Immature natural killer cell (primary cell): ENCODE measurements at regions not wholly inside any gene's neighbourhood (a gene's known extent, or its start where the extent isn't known, plus 50 kb on each side); places are given as distances from the start of the nearest gene placed in this dataset.

ENCODE experiments used
- DNase-seq, 3 donors: peaks; one replicate each; pipeline ENCODE4 v3.0.0; 2022; ENCODE audit warnings: mixed read lengths in 1 of 3
- H3K27ac Mint-ChIP-seq, 6 donors: one replicate each; pipeline ENCODE4 v1.8.0; 2020; ENCODE audit warnings: mixed read lengths in 6 of 6, mild to moderate bottlenecking in 5 of 6, inconsistent platforms in 4 of 6, moderate library complexity in 3 of 6
- H3K27me3 Mint-ChIP-seq, 3 donors: one replicate each; pipeline ENCODE4 v1.8.0; 2020 to 2021; ENCODE audit warnings: low read depth in 3 of 3, mild to moderate bottlenecking in 3 of 3, mixed read lengths in 3 of 3, moderate library complexity in 3 of 3, inconsistent platforms in 1 of 3
- H3K36me3 Mint-ChIP-seq, 3 donors: one replicate each; pipeline ENCODE4 v1.8.0; 2020; ENCODE audit warnings: mixed read lengths in 3 of 3, inconsistent platforms in 2 of 3, mild to moderate bottlenecking in 2 of 3
- H3K4me1 Mint-ChIP-seq, 2 donors: one replicate each; pipeline ENCODE4 v1.8.0; 2020; ENCODE audit warnings: inconsistent platforms in 2 of 2, mild to moderate bottlenecking in 2 of 2, mixed read lengths in 2 of 2, moderate library complexity in 1 of 2
- H3K4me3 Mint-ChIP-seq, 5 donors: one replicate each; pipeline ENCODE4 v1.8.0; 2020; ENCODE audit warnings: mild to moderate bottlenecking in 5 of 5, mixed read lengths in 5 of 5, inconsistent platforms in 3 of 5, moderate library complexity in 3 of 5
- H3K9me3 Mint-ChIP-seq, 6 donors: one replicate each; pipeline ENCODE4 v1.8.0; 2020; ENCODE audit warnings: mild to moderate bottlenecking in 6 of 6, mixed read lengths in 6 of 6, inconsistent platforms in 4 of 6, moderate library complexity in 3 of 6

- H3K4me3 Mint-ChIP-seq = no peak overlapping the region
- H3K4me1 Mint-ChIP-seq = no peaks in the 10 kb centered on the region
- H3K27me3 Mint-ChIP-seq = peaks cover 0 to 3% (median 0%) of the 10 kb centered on the region in 3 donors
- no peak overlapping the region for H3K27ac Mint-ChIP-seq
- no peaks in the 10 kb centered on the region for H3K36me3 Mint-ChIP-seq
- peaks cover 13 to 42% (median 24%) of the 10 kb centered on the region in 6 donors for H3K9me3 Mint-ChIP-seq
- no peak for DNase-seq
These were observed 218.5 kb upstream of the CDH12 start for GRCh38 chr5:23071682-23072081.

GRCh38 chr5:23064710-23065109, 211.6 kb upstream of the CDH12 start:
- Mint-ChIP-seq H3K4me1 (no peaks in the 10 kb centered on the region), H3K4me3 (no peak overlapping the region), H3K27me3 (peaks cover 0 to 2% (median 0%) of the 10 kb centered on the region in 3 donors), H3K36me3 (no peaks in the 10 kb centered on the region), H3K27ac (no peak overlapping the region), H3K9me3 (peaks cover 9 to 49% (median 28%) of the 10 kb centered on the region in 6 donors)
- no peak for DNase-seq

GRCh38 chr5:23053846-23054245, 200.7 kb upstream of the CDH12 start:
- peaks cover 0 to 1% (median 0%) of the 10 kb centered on the region in 3 donors for H3K27me3 Mint-ChIP-seq
- H3K4me3 Mint-ChIP-seq = no peak overlapping the region
- DNase-seq = no peak
- peaks cover 0 to 7% (median 0%) of the 10 kb centered on the region in 3 donors for H3K36me3 Mint-ChIP-seq
- H3K9me3 Mint-ChIP-seq = peaks cover 7 to 42% (median 18%) of the 10 kb centered on the region in 6 donors
- H3K27ac Mint-ChIP-seq = no peak overlapping the region
- H3K4me1 Mint-ChIP-seq = no peaks in the 10 kb centered on the region

GRCh38 chr5:23042226-23042625, 189.1 kb upstream of the CDH12 start:
- Mint-ChIP-seq H3K27me3 (peaks cover 0 to 2% (median 0%) of the 10 kb centered on the region in 3 donors), H3K4me3 (no peak overlapping the region), H3K27ac (no peak overlapping the region), H3K9me3 (peaks cover 3 to 52% (median 17%) of the 10 kb centered on the region in 6 donors), H3K4me1 (no peaks in the 10 kb centered on the region), H3K36me3 (no peaks in the 10 kb centered on the region)
- DNase-seq = no peak

- Mint-ChIP-seq H3K4me3 (no peak overlapping the region), H3K27me3 (peaks cover 0 to 2% (median 0%) of the 10 kb centered on the region in 3 donors), H3K27ac (no peak overlapping the region)
These were observed 182.5 kb upstream of the CDH12 start for GRCh38 chr5:23035555-23036090.

GRCh38 chr5:23033864-23034263, 180.7 kb upstream of the CDH12 start:
- H3K4me3 Mint-ChIP-seq = no peak overlapping the region
- no peaks in the 10 kb centered on the region for H3K27me3 Mint-ChIP-seq
- H3K36me3 Mint-ChIP-seq = peaks cover 0 to 4% (median 3%) of the 10 kb centered on the region in 3 donors
- H3K4me1 Mint-ChIP-seq = no peaks in the 10 kb centered on the region
- no peak for DNase-seq
- peaks cover 5 to 35% (median 15%) of the 10 kb centered on the region in 6 donors for H3K9me3 Mint-ChIP-seq
- H3K27ac Mint-ChIP-seq = no peak overlapping the region

More at GRCh38 chr5:23035555-23036090, 182.5 kb upstream of the CDH12 start:
- H3K4me1 Mint-ChIP-seq = no peaks in the 10 kb centered on the region
- H3K9me3 Mint-ChIP-seq = peaks cover 5 to 42% (median 17%) of the 10 kb centered on the region in 6 donors
- no peak for DNase-seq
- H3K36me3 Mint-ChIP-seq = peaks cover 0 to 4% (median 3%) of the 10 kb centered on the region in 3 donors

GRCh38 chr5:23029290-23029689, 176.1 kb upstream of the CDH12 start:
- Mint-ChIP-seq H3K27ac (no peak overlapping the region), H3K9me3 (peaks cover 4 to 31% (median 13%) of the 10 kb centered on the region in 6 donors), H3K36me3 (peaks cover 0 to 4% (median 0%) of the 10 kb centered on the region in 3 donors), H3K27me3 (no peaks in the 10 kb centered on the region), H3K4me1 (no peaks in the 10 kb centered on the region), H3K4me3 (no peak overlapping the region)
- no peak for DNase-seq

GRCh38 chr5:23028445-23029021, 175.4 kb upstream of the CDH12 start:
- no peak for DNase-seq
- Mint-ChIP-seq H3K4me1 (no peaks in the 10 kb centered on the region), H3K27ac (no peak overlapping the region), H3K9me3 (peaks cover 4 to 34% (median 15%) of the 10 kb centered on the region in 6 donors), H3K27me3 (no peaks in the 10 kb centered on the region), H3K36me3 (peaks cover 0 to 4% (median 0%) of the 10 kb centered on the region in 3 donors), H3K4me3 (no peak overlapping the region)

- Mint-ChIP-seq H3K4me1 (no peaks in the 10 kb centered on the region), H3K36me3 (peaks cover 0 to 4% (median 0%) of the 10 kb centered on the region in 3 donors), H3K27me3 (no peaks in the 10 kb centered on the region), H3K27ac (no peak overlapping the region), H3K4me3 (no peak overlapping the region), H3K9me3 (peaks cover 6 to 36% (median 19%) of the 10 kb centered on the region in 6 donors)
- no peak for DNase-seq
These were observed 174.7 kb upstream of the CDH12 start for GRCh38 chr5:23027830-23028229.

- Mint-ChIP-seq H3K36me3 (peaks cover 0 to 4% (median 0%) of the 10 kb centered on the region in 3 donors), H3K4me3 (no peak overlapping the region), H3K9me3 (peaks cover 7 to 37% (median 19%) of the 10 kb centered on the region in 6 donors), H3K27me3 (no peaks in the 10 kb centered on the region), H3K27ac (no peak overlapping the region), H3K4me1 (no peaks in the 10 kb centered on the region)
- DNase-seq = no peak
These were observed 174.2 kb upstream of the CDH12 start for GRCh38 chr5:23027331-23027730.

- no peaks in the 10 kb centered on the region for H3K4me1 Mint-ChIP-seq
- H3K27ac Mint-ChIP-seq = peak overlapping the region in 1 of 6 donors; percentile 6
These were observed 173.4 kb upstream of the CDH12 start for GRCh38 chr5:23026252-23027170.

GRCh38 chr5:23025629-23026233, 172.6 kb upstream of the CDH12 start:
- no peak overlapping the region for H3K4me3 Mint-ChIP-seq
- no peaks in the 10 kb centered on the region for H3K4me1 Mint-ChIP-seq
- no peaks in the 10 kb centered on the region for H3K27me3 Mint-ChIP-seq

More at GRCh38 chr5:23026252-23027170, 173.4 kb upstream of the CDH12 start:
- no peak for DNase-seq
- no peaks in the 10 kb centered on the region for H3K27me3 Mint-ChIP-seq
- H3K9me3 Mint-ChIP-seq = peaks cover 9 to 41% (median 24%) of the 10 kb centered on the region in 6 donors
- peaks cover 0 to 4% (median 0%) of the 10 kb centered on the region in 3 donors for H3K36me3 Mint-ChIP-seq
- no peak overlapping the region for H3K4me3 Mint-ChIP-seq

GRCh38 chr5:23024470-23024869, 171.3 kb upstream of the CDH12 start:
- H3K27ac Mint-ChIP-seq = no peak overlapping the region
- no peaks in the 10 kb centered on the region for H3K27me3 Mint-ChIP-seq
- H3K4me1 Mint-ChIP-seq = no peaks in the 10 kb centered on the region
- H3K36me3 Mint-ChIP-seq = peaks cover 0 to 4% (median 0%) of the 10 kb centered on the region in 3 donors
- DNase-seq = no peak
- peaks cover 12 to 41% (median 26%) of the 10 kb centered on the region in 6 donors for H3K9me3 Mint-ChIP-seq
- H3K4me3 Mint-ChIP-seq = no peak overlapping the region

More at GRCh38 chr5:23025629-23026233, 172.6 kb upstream of the CDH12 start:
- Mint-ChIP-seq H3K27ac (no peak overlapping the region), H3K9me3 (peaks cover 12 to 41% (median 24%) of the 10 kb centered on the region in 6 donors), H3K36me3 (peaks cover 0 to 4% (median 0%) of the 10 kb centered on the region in 3 donors)
- DNase-seq = no peak
